ENCODE measurements at regions not wholly inside any gene's neighbourhood (a gene's known extent, or its start where the extent isn't known, plus 50 kb on each side); places are given as distances from the start of the nearest gene placed in this dataset.

DNA sequence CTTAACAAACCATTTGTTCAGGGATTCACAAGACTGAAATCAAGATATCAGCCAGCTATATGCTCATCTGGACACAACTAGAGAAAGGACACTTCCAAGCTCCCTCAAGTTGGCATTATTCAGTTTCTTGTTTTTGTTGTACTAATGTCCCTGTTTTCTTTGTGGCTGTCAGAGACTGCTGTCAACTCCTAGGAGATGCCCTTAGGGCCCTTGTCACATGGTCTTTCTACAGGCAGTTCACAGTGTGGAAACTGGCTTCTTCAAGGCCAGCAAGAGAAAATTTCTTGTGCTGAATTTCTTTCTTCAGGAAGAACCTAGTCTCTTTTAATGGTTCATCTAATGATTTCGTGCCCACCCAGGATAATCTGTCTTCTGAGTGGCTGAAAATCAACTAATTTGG is 677.2 kb upstream of the MAN1A1 start:
- H3K27ac Mint-ChIP-seq: no peak overlapping the region
- no peak overlapping the region for H3K4me3 ChIP-seq
- H3K27me3 Mint-ChIP-seq (ENCODE audit: insufficient read depth, low read depth, poor library complexity): no peaks in the 10 kb centered on the region
- H3K36me3 Mint-ChIP-seq (ENCODE audit: low read depth): no peaks in the 10 kb centered on the region
- no peak for ATAC-seq
- H3K27me3 ChIP-seq (ENCODE audit: insufficient read depth): no peaks in the 10 kb centered on the region
- no peak overlapping the region for H2AFZ ChIP-seq
- H3K9me2 ChIP-seq (ENCODE audit: insufficient read depth): 0 out of 2 replicates have a peak, but pooled peaks cover 3% of the 10 kb centered on the region
- no peaks in the 10 kb centered on the region for H3F3A ChIP-seq (replicated peaks; ENCODE audit: low read depth)
- no peak for DNase-seq (ENCODE audit: low spot score)
- H3K4me3 Mint-ChIP-seq: no peak overlapping the region
- TF ChIP-seq JUNB (IDR thresholded peaks at IDR 0.05; ENCODE audit: unreplicated experiment) (no peak), STAT1 (IDR thresholded peaks at IDR 0.05; ENCODE audit: unreplicated experiment) (no peak), NANOG (IDR thresholded peaks at IDR 0.05; ENCODE audit: borderline replicate concordance) (no peak), ZNF331 (CRISPR knock-in tag; IDR thresholded peaks at IDR 0.05; ENCODE audit: low read depth) (no peak), EZH2phosphoT487 (IDR thresholded peaks at IDR 0.05; ENCODE audit: unreplicated experiment) (no peak), CREB1 (CRISPR knock-in tag; IDR thresholded peaks at IDR 0.05; ENCODE audit: low read depth) (no peak), POLR2AphosphoS5 (IDR thresholded peaks at IDR 0.05; ENCODE audit: low read depth) (no peak), ZNF114 (CRISPR knock-in tag; IDR thresholded peaks at IDR 0.05) (no peak), EZH2 (IDR thresholded peaks at IDR 0.05; ENCODE audit: low read depth, unreplicated experiment) (no peak)
- TF ChIP-seq, protein P1, sequence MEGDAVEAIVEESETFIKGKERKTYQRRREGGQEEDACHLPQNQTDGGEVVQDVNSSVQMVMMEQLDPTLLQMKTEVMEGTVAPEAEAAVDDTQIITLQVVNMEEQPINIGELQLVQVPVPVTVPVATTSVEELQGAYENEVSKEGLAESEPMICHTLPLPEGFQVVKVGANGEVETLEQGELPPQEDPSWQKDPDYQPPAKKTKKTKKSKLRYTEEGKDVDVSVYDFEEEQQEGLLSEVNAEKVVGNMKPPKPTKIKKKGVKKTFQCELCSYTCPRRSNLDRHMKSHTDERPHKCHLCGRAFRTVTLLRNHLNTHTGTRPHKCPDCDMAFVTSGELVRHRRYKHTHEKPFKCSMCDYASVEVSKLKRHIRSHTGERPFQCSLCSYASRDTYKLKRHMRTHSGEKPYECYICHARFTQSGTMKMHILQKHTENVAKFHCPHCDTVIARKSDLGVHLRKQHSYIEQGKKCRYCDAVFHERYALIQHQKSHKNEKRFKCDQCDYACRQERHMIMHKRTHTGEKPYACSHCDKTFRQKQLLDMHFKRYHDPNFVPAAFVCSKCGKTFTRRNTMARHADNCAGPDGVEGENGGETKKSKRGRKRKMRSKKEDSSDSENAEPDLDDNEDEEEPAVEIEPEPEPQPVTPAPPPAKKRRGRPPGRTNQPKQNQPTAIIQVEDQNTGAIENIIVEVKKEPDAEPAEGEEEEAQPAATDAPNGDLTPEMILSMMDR (conservative IDR thresholded peaks at IDR 0.05; ENCODE audit: low read depth in 2 of 2): no peak
- TF ChIP-seq, protein P2, sequence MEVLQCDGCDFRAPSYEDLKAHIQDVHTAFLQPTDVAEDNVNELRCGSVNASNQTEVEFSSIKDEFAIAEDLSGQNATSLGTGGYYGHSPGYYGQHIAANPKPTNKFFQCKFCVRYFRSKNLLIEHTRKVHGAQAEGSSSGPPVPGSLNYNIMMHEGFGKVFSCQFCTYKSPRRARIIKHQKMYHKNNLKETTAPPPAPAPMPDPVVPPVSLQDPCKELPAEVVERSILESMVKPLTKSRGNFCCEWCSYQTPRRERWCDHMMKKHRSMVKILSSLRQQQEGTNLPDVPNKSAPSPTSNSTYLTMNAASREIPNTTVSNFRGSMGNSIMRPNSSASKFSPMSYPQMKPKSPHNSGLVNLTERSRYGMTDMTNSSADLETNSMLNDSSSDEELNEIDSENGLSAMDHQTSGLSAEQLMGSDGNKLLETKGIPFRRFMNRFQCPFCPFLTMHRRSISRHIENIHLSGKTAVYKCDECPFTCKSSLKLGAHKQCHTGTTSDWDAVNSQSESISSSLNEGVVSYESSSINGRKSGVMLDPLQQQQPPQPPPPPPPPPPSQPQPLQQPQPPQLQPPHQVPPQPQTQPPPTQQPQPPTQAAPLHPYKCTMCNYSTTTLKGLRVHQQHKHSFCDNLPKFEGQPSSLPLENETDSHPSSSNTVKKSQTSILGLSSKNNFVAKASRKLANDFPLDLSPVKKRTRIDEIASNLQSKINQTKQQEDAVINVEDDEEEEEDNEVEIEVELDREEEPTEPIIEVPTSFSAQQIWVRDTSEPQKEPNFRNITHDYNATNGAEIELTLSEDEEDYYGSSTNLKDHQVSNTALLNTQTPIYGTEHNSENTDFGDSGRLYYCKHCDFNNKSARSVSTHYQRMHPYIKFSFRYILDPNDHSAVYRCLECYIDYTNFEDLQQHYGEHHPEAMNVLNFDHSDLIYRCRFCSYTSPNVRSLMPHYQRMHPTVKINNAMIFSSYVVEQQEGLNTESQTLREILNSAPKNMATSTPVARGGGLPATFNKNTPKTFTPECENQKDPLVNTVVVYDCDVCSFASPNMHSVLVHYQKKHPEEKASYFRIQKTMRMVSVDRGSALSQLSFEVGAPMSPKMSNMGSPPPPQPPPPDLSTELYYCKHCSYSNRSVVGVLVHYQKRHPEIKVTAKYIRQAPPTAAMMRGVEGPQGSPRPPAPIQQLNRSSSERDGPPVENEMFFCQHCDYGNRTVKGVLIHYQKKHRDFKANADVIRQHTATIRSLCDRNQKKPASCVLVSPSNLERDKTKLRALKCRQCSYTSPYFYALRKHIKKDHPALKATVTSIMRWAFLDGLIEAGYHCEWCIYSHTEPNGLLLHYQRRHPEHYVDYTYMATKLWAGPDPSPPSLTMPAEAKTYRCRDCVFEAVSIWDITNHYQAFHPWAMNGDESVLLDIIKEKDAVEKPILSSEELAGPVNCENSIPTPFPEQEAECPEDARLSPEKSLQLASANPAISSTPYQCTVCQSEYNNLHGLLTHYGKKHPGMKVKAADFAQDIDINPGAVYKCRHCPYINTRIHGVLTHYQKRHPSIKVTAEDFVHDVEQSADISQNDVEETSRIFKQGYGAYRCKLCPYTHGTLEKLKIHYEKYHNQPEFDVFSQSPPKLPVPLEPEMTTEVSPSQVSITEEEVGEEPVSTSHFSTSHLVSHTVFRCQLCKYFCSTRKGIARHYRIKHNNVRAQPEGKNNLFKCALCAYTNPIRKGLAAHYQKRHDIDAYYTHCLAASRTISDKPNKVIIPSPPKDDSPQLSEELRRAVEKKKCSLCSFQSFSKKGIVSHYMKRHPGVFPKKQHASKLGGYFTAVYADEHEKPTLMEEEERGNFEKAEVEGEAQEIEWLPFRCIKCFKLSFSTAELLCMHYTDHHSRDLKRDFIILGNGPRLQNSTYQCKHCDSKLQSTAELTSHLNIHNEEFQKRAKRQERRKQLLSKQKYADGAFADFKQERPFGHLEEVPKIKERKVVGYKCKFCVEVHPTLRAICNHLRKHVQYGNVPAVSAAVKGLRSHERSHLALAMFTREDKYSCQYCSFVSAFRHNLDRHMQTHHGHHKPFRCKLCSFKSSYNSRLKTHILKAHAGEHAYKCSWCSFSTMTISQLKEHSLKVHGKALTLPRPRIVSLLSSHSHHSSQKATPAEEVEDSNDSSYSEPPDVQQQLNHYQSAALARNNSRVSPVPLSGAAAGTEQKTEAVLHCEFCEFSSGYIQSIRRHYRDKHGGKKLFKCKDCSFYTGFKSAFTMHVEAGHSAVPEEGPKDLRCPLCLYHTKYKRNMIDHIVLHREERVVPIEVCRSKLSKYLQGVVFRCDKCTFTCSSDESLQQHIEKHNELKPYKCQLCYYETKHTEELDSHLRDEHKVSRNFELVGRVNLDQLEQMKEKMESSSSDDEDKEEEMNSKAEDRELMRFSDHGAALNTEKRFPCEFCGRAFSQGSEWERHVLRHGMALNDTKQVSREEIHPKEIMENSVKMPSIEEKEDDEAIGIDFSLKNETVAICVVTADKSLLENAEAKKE (CRISPR knock-in tag; IDR thresholded peaks at IDR 0.05): no peak
- TF ChIP-seq, protein P3, sequence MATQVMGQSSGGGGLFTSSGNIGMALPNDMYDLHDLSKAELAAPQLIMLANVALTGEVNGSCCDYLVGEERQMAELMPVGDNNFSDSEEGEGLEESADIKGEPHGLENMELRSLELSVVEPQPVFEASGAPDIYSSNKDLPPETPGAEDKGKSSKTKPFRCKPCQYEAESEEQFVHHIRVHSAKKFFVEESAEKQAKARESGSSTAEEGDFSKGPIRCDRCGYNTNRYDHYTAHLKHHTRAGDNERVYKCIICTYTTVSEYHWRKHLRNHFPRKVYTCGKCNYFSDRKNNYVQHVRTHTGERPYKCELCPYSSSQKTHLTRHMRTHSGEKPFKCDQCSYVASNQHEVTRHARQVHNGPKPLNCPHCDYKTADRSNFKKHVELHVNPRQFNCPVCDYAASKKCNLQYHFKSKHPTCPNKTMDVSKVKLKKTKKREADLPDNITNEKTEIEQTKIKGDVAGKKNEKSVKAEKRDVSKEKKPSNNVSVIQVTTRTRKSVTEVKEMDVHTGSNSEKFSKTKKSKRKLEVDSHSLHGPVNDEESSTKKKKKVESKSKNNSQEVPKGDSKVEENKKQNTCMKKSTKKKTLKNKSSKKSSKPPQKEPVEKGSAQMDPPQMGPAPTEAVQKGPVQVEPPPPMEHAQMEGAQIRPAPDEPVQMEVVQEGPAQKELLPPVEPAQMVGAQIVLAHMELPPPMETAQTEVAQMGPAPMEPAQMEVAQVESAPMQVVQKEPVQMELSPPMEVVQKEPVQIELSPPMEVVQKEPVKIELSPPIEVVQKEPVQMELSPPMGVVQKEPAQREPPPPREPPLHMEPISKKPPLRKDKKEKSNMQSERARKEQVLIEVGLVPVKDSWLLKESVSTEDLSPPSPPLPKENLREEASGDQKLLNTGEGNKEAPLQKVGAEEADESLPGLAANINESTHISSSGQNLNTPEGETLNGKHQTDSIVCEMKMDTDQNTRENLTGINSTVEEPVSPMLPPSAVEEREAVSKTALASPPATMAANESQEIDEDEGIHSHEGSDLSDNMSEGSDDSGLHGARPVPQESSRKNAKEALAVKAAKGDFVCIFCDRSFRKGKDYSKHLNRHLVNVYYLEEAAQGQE (IDR thresholded peaks at IDR 0.05; ENCODE audit: unreplicated experiment): no peak
- TF ChIP-seq, protein P4, sequence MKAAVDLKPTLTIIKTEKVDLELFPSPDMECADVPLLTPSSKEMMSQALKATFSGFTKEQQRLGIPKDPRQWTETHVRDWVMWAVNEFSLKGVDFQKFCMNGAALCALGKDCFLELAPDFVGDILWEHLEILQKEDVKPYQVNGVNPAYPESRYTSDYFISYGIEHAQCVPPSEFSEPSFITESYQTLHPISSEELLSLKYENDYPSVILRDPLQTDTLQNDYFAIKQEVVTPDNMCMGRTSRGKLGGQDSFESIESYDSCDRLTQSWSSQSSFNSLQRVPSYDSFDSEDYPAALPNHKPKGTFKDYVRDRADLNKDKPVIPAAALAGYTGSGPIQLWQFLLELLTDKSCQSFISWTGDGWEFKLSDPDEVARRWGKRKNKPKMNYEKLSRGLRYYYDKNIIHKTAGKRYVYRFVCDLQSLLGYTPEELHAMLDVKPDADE (IDR thresholded peaks at IDR 0.05): no peak
- no peaks in the 10 kb centered on the region for H4K20me1 ChIP-seq (replicated peaks; ENCODE audit: insufficient read depth)
- no peak overlapping the region for H3K4me2 ChIP-seq
- no peaks in the 10 kb centered on the region for H3K9me3 Mint-ChIP-seq
- peaks cover 3% of the 10 kb centered on the region; the same call in 2 of the 3 replicates for H3K4me1 Mint-ChIP-seq
- no peaks in the 10 kb centered on the region for H3K4me1 ChIP-seq (ENCODE audit: insufficient read depth)
- H3K36me3 ChIP-seq (ENCODE audit: insufficient read depth): no peaks in the 10 kb centered on the region
- no peaks in the 10 kb centered on the region for H3K79me2 ChIP-seq (replicated peaks; ENCODE audit: insufficient read depth)
- no peak overlapping the region for H3K27ac ChIP-seq (ENCODE audit: low read depth)
